Superior temporal gyrus (tissue), 1 donor: ENCODE measurements at regions not wholly inside any gene's neighbourhood (a gene's known extent, or its start where the extent isn't known, plus 50 kb on each side); places are given as distances from the start of the nearest gene placed in this dataset.

ENCODE experiments used
- DNase-seq: peaks from one replicate; pipeline ENCODE4 v3.0.0-alpha.2; 2016; ENCODE audit errors: extremely low spot score

- DNase-seq = no peak
Measured at GRCh38 chr6:10048370-10049297, 366.2 kb downstream of the TFAP2A start.

- DNase-seq = no peak
Measured at GRCh38 chr6:10042280-10042679, 372.6 kb downstream of the TFAP2A start.

- DNase-seq = no peak
Measured at GRCh38 chr6:10033223-10033829, 381.5 kb downstream of the TFAP2A start.

- DNase-seq = no peak
Measured at GRCh38 chr6:10031617-10032016, 383.3 kb downstream of the TFAP2A start.

GRCh38 chr6:10030942-10031537 lies 383.8 kb downstream of the TFAP2A start:
- DNase-seq = peak; percentile 53

GRCh38 chr6:10028222-10028621 lies 386.7 kb downstream of the TFAP2A start:
- DNase-seq = no peak

GRCh38 chr6:10019851-10020250 lies 395.0 kb downstream of the TFAP2A start:
- DNase-seq = no peak

- peak; percentile 48 for DNase-seq
Measured at GRCh38 chr6:10014557-10014956, 400.3 kb downstream of the TFAP2A start.

GRCh38 chr6:10000551-10000950 lies 414.3 kb downstream of the TFAP2A start:
- no peak for DNase-seq

- DNase-seq = no peak
Measured at GRCh38 chr6:9999796-10000195, 415.1 kb downstream of the TFAP2A start.

GRCh38 chr6:9986273-9986672 lies 428.6 kb downstream of the TFAP2A start:
- DNase-seq = no peak

GRCh38 chr6:9985481-9985880 lies 429.4 kb downstream of the TFAP2A start:
- DNase-seq = no peak

GRCh38 chr6:9984607-9985006 lies 430.3 kb downstream of the TFAP2A start:
- no peak for DNase-seq

- DNase-seq = no peak
Measured at GRCh38 chr6:9983168-9983567, 431.7 kb downstream of the TFAP2A start.

- DNase-seq = no peak
Measured at GRCh38 chr6:9982215-9982614, 432.7 kb downstream of the TFAP2A start.

GRCh38 chr6:9979996-9980395 lies 434.9 kb downstream of the TFAP2A start:
- no peak for DNase-seq

- DNase-seq = no peak
Measured at GRCh38 chr6:9978480-9978879, 436.4 kb downstream of the TFAP2A start.

GRCh38 chr6:9977411-9977810 lies 437.5 kb downstream of the TFAP2A start:
- no peak for DNase-seq

- no peak for DNase-seq
Measured at GRCh38 chr6:9961646-9962045, 453.2 kb downstream of the TFAP2A start.

GRCh38 chr6:9957215-9957759 lies 457.6 kb downstream of the TFAP2A start:
- DNase-seq = no peak

GRCh38 chr6:9948678-9949077 lies 466.2 kb downstream of the TFAP2A start:
- DNase-seq = no peak

GRCh38 chr6:9943986-9944385 lies 470.9 kb downstream of the TFAP2A start:
- DNase-seq = no peak

GRCh38 chr6:9943026-9943425 lies 471.8 kb downstream of the TFAP2A start:
- DNase-seq = no peak
